ENCODE measurements at regions not wholly inside any gene's neighbourhood (a gene's known extent, or its start where the extent isn't known, plus 50 kb on each side); places are given as distances from the start of the nearest gene placed in this dataset.

DNA sequence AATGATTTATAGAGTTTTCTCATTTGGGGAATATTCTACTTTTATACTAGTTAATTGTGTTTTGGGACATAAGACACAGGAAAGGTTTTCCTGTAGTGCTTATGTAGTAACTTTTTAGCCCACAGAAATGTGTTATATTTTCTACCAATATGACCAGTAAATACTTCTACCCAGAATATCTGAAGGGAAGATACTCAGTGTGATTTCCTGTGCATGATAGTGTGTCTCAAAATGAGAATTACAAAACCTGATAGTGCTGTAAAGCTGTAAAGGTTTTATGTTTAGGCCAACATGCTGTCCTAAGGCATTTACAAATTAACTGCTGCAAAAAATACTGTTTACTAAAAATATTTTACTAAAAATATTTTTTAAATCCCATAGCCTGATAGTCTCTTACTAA is 126.8 kb downstream of the RXFP2 start:
- ChIA-PET POLR2A (no interaction called here), CTCF (no interaction called here)
- H3K36me3 ChIP-seq (ENCODE audit: control insufficient read depth, insufficient read depth, low read length), result no peaks in the 10 kb centered on the region
- no peak overlapping the region for H3K4me3 ChIP-seq (ENCODE audit: low read depth, low read length)
- no peak for DNase-seq (ENCODE audit: low read depth)
- TF ChIP-seq, protein P1, sequence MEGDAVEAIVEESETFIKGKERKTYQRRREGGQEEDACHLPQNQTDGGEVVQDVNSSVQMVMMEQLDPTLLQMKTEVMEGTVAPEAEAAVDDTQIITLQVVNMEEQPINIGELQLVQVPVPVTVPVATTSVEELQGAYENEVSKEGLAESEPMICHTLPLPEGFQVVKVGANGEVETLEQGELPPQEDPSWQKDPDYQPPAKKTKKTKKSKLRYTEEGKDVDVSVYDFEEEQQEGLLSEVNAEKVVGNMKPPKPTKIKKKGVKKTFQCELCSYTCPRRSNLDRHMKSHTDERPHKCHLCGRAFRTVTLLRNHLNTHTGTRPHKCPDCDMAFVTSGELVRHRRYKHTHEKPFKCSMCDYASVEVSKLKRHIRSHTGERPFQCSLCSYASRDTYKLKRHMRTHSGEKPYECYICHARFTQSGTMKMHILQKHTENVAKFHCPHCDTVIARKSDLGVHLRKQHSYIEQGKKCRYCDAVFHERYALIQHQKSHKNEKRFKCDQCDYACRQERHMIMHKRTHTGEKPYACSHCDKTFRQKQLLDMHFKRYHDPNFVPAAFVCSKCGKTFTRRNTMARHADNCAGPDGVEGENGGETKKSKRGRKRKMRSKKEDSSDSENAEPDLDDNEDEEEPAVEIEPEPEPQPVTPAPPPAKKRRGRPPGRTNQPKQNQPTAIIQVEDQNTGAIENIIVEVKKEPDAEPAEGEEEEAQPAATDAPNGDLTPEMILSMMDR (IDR thresholded peaks at IDR 0.05; ENCODE audit: insufficient read depth, low read depth, low read length), result no peak
- H3K27me3 ChIP-seq (ENCODE audit: control insufficient read depth, insufficient read depth, low read length), result no peaks in the 10 kb centered on the region

DNA sequence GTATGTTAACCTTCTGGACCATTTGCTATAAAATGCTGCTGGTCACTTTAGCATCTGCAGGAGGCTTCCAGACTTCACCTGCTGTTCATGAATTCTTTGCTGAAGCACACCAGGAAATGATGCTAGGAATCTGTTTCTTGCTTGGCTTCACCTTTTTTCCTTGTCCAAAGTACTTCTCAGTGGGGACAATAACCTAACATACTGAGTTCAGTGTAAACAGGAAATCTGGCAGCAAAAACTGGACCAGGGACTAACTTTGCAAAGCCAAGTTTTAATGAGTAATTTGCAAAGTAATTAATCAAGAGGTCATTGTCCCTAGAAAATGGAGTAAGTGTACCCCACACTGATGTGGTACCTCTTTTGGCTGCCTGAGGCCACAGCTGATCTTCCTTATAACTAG is 128.4 kb downstream of the RXFP2 start:
- CTCF ChIA-PET, result interaction anchor here (0.6 to 1.2 kb wide), 2 partner anchors 8 to 155 kb away, joined by 3 read pairs; no protein-coding TSS in a partner anchor
- no peak overlapping the region for H3K4me3 ChIP-seq (ENCODE audit: low read depth, low read length)
- H3K36me3 ChIP-seq (ENCODE audit: control insufficient read depth, insufficient read depth, low read length), result no peaks in the 10 kb centered on the region
- POLR2A ChIA-PET, result no interaction called here
- DNase-seq (ENCODE audit: low read depth), result no peak
- no peaks in the 10 kb centered on the region for H3K27me3 ChIP-seq (ENCODE audit: control insufficient read depth, insufficient read depth, low read length)
- TF ChIP-seq, protein P1 (IDR thresholded peaks at IDR 0.05; ENCODE audit: insufficient read depth, low read depth, low read length), result no peak

DNA sequence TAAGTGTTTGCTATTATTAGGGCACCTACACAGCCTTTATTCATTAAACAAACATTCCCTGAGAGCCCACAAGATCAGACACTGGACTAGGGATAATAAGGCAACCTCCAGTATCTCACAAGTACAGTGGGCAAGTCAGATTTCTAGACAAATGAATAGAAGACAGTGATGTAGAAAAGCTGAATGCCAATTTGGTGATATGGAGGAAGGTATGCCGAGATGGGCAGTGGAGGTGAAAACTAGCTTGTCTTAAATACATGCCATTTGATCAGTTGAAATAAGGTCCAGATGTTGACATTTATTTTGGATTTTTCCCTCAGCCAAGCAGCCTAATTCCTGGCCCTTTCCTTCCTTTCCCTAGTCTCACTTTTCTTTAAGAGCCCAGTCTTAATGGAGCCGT is 130.3 kb downstream of the RXFP2 start:
- TF ChIP-seq, protein P1 (IDR thresholded peaks at IDR 0.05; ENCODE audit: insufficient read depth, low read depth, low read length), result no peak
- no peak overlapping the region for H3K4me3 ChIP-seq (ENCODE audit: low read depth, low read length)
- no peaks in the 10 kb centered on the region for H3K27me3 ChIP-seq (ENCODE audit: control insufficient read depth, insufficient read depth, low read length)
- ChIA-PET CTCF (no interaction called here), POLR2A (no interaction called here)
- DNase-seq (ENCODE audit: low read depth), result no peak
- no peaks in the 10 kb centered on the region for H3K36me3 ChIP-seq (ENCODE audit: control insufficient read depth, insufficient read depth, low read length)

DNA sequence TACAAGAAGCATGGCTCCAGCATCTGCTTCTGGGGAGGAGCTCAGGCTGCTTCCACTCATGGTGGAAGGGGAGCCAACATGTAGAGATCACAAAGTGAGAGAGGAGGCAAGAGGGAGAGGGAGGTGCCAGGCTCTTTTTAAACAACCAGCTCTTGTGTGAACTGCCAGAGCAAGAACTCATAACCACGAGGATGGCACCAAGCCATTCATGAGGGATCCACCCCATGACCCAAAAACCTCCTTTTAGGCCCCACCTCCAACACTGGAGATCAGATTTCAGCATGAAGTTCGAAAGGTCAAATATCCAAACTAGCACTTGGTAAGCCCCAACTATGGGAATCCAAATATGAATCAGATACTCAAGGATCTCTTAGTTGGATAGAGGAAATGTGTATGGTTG is 131.2 kb downstream of the RXFP2 start:
- TF ChIP-seq, protein P1 (IDR thresholded peaks at IDR 0.05; ENCODE audit: insufficient read depth, low read depth, low read length), result no peak
- Histone ChIP-seq H3K27me3 (ENCODE audit: control insufficient read depth, insufficient read depth, low read length) (no peaks in the 10 kb centered on the region), H3K4me3 (ENCODE audit: low read depth, low read length) (no peak overlapping the region), H3K36me3 (ENCODE audit: control insufficient read depth, insufficient read depth, low read length) (no peaks in the 10 kb centered on the region)
- ChIA-PET POLR2A (no interaction called here), CTCF (no interaction called here)
- no peak for DNase-seq (ENCODE audit: low read depth)

DNA sequence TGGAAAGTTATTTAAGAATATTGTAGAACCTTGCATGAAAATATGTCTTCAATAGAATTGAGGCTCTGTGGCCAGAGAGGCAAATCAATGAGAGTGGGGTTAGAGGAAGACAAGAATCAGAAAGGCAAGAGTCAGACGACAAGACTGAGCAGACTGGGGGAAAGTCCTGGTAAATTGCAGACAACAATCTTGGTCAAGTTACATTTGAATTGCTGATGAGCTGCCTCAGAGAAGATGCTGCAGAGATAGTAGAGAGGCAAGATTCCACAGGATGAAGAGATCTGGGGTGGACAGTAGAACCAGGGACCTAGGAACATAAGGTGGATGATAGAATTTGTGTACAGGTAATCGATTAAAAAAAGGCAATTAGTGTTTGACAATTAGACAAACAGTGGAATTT is 133.8 kb downstream of the RXFP2 start:
- Histone ChIP-seq H3K36me3 (ENCODE audit: control insufficient read depth, insufficient read depth, low read length) (no peaks in the 10 kb centered on the region), H3K27me3 (ENCODE audit: control insufficient read depth, insufficient read depth, low read length) (no peaks in the 10 kb centered on the region), H3K4me3 (ENCODE audit: low read depth, low read length) (no peak overlapping the region)
- TF ChIP-seq, protein P1 (IDR thresholded peaks at IDR 0.05; ENCODE audit: insufficient read depth, low read depth, low read length), result no peak
- POLR2A ChIA-PET, result no interaction called here
- no peak for DNase-seq (ENCODE audit: low read depth)
- CTCF ChIA-PET, result no interaction called here

Data from BJ (cell line).